ENCODE measurements at regions not wholly inside any gene's neighbourhood (a gene's known extent, or its start where the extent isn't known, plus 50 kb on each side); places are given as distances from the start of the nearest gene placed in this dataset.

DNA sequence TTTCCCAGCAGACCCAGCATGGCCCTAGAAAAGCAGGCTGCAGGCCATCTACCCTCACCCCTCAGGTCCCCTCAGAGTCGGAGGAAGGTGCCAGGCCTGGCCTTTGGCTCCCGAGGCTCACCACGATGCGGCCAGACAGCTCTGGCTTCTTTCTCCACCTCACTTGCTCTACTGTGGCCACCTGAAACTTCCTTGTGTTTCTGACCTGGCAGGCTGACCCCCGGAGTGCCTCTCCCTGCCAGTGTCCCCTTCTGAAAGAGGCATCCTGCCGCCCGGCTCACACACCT is 375.0 kb upstream of the HS6ST1 start (continued):
- TF ChIP-seq, protein P1, sequence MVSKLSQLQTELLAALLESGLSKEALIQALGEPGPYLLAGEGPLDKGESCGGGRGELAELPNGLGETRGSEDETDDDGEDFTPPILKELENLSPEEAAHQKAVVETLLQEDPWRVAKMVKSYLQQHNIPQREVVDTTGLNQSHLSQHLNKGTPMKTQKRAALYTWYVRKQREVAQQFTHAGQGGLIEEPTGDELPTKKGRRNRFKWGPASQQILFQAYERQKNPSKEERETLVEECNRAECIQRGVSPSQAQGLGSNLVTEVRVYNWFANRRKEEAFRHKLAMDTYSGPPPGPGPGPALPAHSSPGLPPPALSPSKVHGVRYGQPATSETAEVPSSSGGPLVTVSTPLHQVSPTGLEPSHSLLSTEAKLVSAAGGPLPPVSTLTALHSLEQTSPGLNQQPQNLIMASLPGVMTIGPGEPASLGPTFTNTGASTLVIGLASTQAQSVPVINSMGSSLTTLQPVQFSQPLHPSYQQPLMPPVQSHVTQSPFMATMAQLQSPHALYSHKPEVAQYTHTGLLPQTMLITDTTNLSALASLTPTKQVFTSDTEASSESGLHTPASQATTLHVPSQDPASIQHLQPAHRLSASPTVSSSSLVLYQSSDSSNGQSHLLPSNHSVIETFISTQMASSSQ (IDR thresholded peaks at IDR 0.05; ENCODE audit: low read depth), result no peak
- TF ChIP-seq, protein P1 (CRISPR knock-in tag; IDR thresholded peaks at IDR 0.05; ENCODE audit: borderline replicate concordance), result no peak
- TF ChIP-seq, protein P2, sequence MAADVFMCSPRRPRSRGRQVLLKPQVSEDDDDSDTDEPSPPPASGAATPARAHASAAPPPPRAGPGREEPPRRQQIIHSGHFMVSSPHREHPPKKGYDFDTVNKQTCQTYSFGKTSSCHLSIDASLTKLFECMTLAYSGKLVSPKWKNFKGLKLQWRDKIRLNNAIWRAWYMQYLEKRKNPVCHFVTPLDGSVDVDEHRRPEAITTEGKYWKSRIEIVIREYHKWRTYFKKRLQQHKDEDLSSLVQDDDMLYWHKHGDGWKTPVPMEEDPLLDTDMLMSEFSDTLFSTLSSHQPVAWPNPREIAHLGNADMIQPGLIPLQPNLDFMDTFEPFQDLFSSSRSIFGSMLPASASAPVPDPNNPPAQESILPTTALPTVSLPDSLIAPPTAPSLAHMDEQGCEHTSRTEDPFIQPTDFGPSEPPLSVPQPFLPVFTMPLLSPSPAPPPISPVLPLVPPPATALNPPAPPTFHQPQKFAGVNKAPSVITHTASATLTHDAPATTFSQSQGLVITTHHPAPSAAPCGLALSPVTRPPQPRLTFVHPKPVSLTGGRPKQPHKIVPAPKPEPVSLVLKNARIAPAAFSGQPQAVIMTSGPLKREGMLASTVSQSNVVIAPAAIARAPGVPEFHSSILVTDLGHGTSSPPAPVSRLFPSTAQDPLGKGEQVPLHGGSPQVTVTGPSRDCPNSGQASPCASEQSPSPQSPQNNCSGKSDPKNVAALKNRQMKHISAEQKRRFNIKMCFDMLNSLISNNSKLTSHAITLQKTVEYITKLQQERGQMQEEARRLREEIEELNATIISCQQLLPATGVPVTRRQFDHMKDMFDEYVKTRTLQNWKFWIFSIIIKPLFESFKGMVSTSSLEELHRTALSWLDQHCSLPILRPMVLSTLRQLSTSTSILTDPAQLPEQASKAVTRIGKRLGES (CRISPR knock-in tag; IDR thresholded peaks at IDR 0.05; ENCODE audit: borderline replicate concordance), result no peak

DNA sequence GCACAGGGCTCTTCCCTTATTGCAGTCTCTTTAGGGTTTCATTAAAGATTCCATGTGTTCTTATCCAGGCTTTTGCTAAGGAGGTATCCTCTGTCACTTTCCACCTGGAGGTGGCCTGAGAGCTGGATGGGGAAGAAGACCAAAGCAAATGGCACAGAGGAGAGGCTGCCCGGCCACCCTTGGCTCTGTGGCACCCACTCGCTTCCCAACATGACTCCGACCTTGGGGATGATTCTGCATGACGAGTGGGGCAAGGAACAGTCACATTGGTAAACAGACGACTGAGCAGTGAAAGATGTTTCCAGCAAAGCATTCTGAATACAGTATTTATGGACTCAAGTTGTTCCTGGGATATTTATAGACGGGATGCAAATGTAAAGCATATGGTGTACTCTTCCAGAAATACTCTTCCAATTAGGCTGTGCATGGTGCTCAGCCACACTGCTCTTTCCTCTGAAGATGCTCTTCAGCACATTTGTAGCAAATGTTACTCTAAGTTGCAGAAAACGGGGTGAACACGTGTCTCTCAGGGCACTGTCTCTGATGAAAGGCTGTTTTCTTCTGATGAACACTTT is 377.1 kb upstream of the HS6ST1 start:
- in situ Hi-C loops (cut with HindIII; ENCODE audit: extremely low pct_ligation_motif_present, low pct_unique_long_range_greater_than_20kb), result no loop called here
- no peak for FAIRE-seq

More for the DNA sequence above, 377.1 kb upstream of the HS6ST1 start:
- Histone ChIP-seq H3K4me2 (ENCODE audit: low read depth, low read length) (no peak overlapping the region), H3K27ac (ENCODE audit: extremely low read length, insufficient read depth, low read length) (no peak overlapping the region), H3K4me1 (ENCODE audit: insufficient read depth, low read length) (peaks cover 10% of the 10 kb centered on the region), H3K36me3 (replicated peaks in 1 of 2; ENCODE audit: control insufficient read depth in 1 of 2, insufficient read depth in 2 of 2, low read length in 2 of 2) (no peaks in the 10 kb centered on the region), H4K20me1 (ENCODE audit: insufficient read depth, low read length) (no peaks in the 10 kb centered on the region; the same call in 1 of the 2 replicates), H3K4me3 (replicated peaks in 1 of 3; ENCODE audit: insufficient read depth in 1 of 3, low read depth in 2 of 3, low read length in 3 of 3) (no peak overlapping the region), H3K27me3 (ENCODE audit: control insufficient read depth in 1 of 2, insufficient read depth in 2 of 2, low read length in 2 of 2) (peaks cover 7 to 54% of the 10 kb centered on the region in 2 experiments), H2AFZ (ENCODE audit: low read length) (no peak overlapping the region), H3K9ac (ENCODE audit: insufficient read depth, low read depth, low read length) (no peak overlapping the region), H3K79me2 (ENCODE audit: insufficient read depth, low read length) (no peaks in the 10 kb centered on the region), H3K9me3 (ENCODE audit: low read length) (no peaks in the 10 kb centered on the region)
- TF ChIP-seq, protein P3, sequence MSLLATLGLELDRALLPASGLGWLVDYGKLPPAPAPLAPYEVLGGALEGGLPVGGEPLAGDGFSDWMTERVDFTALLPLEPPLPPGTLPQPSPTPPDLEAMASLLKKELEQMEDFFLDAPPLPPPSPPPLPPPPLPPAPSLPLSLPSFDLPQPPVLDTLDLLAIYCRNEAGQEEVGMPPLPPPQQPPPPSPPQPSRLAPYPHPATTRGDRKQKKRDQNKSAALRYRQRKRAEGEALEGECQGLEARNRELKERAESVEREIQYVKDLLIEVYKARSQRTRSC (CRISPR knock-in tag; IDR thresholded peaks at IDR 0.05; ENCODE audit: low read depth), result no peak
- TF ChIP-seq RXRA (CRISPR knock-in tag; IDR thresholded peaks at IDR 0.05) (no peak), SMAD1 (CRISPR knock-in tag; IDR thresholded peaks at IDR 0.05; ENCODE audit: borderline replicate concordance, low read depth) (no peak), SETDB1 (CRISPR knock-in tag; IDR thresholded peaks at IDR 0.05; ENCODE audit: borderline replicate concordance) (no peak), ZNF660 (CRISPR knock-in tag; IDR thresholded peaks at IDR 0.05; ENCODE audit: borderline replicate concordance, low read depth) (no peak), HDAC6 (IDR thresholded peaks at IDR 0.05; ENCODE audit: low read depth, low read length) (no peak)
- TF ChIP-seq, protein P4, sequence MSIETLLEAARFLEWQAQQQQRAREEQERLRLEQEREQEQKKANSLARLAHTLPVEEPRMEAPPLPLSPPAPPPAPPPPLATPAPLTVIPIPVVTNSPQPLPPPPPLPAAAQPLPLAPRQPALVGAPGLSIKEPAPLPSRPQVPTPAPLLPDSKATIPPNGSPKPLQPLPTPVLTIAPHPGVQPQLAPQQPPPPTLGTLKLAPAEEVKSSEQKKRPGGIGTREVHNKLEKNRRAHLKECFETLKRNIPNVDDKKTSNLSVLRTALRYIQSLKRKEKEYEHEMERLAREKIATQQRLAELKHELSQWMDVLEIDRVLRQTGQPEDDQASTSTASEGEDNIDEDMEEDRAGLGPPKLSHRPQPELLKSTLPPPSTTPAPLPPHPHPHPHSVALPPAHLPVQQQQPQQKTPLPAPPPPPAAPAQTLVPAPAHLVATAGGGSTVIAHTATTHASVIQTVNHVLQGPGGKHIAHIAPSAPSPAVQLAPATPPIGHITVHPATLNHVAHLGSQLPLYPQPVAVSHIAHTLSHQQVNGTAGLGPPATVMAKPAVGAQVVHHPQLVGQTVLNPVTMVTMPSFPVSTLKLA (IDR thresholded peaks at IDR 0.05), result peak; percentile 30
- POLR2A ChIA-PET, result no interaction called here
- DNase-seq (ENCODE audit: low spot score), result no peak
- ATAC-seq, result no peak
- intact Hi-C loops (cut with micrococcal nuclease; ENCODE audit: unreplicated experiment), result no loop called here
- BruUV-seq (replicated peaks), result no TSS peak
- CTCF ChIA-PET (ENCODE audit: low intra/inter-chr PET ratio, low total read pairs), result no interaction called here
- WGBS (ENCODE audit: low lambda C conversion rate), result 4% methylated on average over 8 of the region's 8 CpGs
